Stimulated activated naive CD4-positive, alpha-beta T cell (primary cell): ENCODE measurements at regions not wholly inside any gene's neighbourhood (a gene's known extent, or its start where the extent isn't known, plus 50 kb on each side); places are given as distances from the start of the nearest gene placed in this dataset.
"Not testable (repeated sequence)": the region's sequence is repeated elsewhere in the genome, so short reads cannot be mapped to it uniquely, and the experiment has no call there.

ENCODE experiments used
- DNase-seq, 6 experiments: peaks; one replicate each; lab custom pipeline; 2025; lab: John Stamatoyannopoulos, UW

- no peak for DNase-seq
Measured at GRCh38 chr6:155854787-155855186, 399.1 kb upstream of the NOX3 start.

DNA sequence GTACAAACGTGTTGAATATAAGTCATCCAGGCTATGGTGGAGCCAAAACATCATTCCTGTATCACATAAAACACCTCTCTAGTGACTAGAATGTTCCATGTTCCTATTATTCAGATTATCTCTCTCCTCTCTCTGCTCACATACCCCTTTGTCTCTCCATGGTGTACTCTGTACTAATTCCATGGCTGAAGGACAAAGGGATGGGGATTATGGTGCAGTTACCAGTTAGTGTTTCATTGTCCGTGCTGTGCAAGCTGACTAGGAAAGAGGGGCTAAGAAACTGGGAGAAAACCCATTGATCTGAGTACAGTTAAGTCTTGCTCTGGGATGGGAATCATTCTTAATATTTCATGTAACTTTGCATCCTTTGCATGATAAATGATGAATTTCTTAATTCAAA lies 397.4 kb upstream of the NOX3 start:
- DNase-seq = no peak

DNA sequence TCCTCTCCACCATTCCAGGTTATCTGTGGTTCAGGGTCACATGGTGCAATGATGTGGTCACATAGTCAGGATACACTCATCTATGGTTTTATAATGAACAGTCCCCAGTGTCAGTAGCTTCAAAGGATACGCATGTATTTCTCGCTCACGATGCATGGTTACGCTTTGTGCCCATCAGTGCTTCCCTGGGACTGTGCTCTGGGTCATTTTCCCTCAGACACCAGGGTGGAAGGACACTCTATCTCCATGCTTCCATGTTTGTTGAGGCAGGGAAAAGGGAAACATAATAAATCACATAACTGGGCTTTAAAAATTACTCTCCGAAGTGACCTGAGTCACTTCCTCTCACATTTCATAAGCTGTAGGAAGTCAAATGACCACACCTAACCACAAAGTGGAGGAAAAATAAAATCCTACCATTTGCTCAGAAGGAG lies 394.8 kb upstream of the NOX3 start:
- DNase-seq = no peak

GRCh38 chr6:155847711-155848110 lies 392.1 kb upstream of the NOX3 start:
- DNase-seq = no peak

DNA sequence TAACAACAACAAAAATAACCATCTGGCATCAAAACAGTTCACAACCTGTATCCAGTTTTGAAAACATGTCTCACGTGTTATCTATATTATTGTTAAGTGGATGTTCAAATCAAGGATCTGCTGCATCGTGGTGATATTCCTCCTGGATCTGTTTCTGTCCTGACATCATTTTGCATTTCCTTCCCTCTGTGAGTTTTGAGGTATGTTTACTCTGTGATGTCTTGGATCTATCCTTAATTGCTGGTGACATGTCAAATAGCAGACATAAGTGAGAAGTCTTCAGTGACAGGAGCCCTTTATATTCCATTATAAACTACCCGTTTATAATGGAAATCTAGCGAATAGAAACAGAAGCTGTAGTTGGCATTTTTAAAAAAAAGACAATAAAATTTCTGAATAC lies 381.8 kb upstream of the NOX3 start:
- DNase-seq = no peak

GRCh38 chr6:155832596-155832995 lies 377.0 kb upstream of the NOX3 start:
- DNase-seq = no peak

DNA sequence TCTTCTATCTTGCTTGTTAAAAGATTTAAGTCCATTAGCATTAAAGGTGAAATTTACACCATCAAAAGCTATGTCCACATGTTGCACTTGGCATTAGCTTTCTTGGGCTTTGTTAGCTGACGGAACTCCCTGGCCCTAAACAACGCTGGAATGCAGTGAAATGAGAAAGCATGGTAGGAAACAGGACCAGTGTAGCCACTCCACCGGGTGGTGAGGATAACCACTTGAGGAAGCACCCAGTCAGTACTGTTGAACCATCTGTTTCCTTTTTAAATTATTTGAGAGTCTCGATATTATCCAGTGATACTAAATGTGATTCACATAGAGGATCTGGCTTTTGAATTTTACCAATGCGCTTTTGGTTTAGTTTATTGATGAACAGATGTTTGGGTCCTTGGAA lies 374.9 kb upstream of the NOX3 start:
- DNase-seq = no peak

- no peak for DNase-seq
Measured at GRCh38 chr6:155829646-155830045, 374.0 kb upstream of the NOX3 start.

GRCh38 chr6:155828989-155829388 lies 373.4 kb upstream of the NOX3 start:
- no peak for DNase-seq

GRCh38 chr6:155818698-155819097 lies 363.1 kb upstream of the NOX3 start:
- DNase-seq = no peak

DNA sequence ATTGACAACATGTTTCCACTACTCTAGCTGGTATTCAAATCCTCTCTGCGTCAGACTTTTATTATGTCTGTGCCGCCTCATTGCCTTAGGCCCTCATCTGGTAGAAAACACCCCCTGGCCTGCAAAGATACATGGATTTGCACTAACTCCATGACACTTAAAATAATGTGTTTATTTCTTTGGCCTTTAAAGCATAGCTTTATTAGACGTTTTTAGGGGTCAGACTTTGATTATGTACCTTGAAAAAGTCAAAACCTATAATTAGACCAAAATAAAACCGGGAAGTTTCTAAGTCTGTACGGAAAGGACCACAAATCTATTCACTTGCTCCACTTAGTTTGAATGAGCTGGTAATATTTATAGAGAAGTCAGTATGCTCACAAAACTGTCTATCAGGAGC lies 357.9 kb upstream of the NOX3 start:
- no peak for DNase-seq

GRCh38 chr6:155807243-155807642 lies 351.6 kb upstream of the NOX3 start:
- no peak for DNase-seq

DNA sequence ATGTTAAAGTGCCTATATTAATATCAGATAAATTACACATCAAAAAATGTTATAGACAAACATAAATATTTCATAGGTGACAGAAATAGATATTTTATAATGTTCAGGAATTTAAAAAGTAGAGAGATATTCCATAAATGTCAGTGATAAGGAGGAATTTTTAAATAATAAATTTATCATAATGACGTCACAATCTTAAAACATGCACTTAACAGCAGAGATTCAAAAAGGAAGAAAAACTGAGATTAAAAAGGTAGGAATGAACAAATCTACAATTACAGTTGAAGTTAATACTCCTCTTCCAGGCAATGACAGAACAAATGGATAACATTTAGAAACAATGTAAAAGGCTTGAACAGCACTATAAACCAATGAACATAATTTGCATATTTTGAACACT lies 345.4 kb upstream of the NOX3 start:
- DNase-seq = no peak

DNA sequence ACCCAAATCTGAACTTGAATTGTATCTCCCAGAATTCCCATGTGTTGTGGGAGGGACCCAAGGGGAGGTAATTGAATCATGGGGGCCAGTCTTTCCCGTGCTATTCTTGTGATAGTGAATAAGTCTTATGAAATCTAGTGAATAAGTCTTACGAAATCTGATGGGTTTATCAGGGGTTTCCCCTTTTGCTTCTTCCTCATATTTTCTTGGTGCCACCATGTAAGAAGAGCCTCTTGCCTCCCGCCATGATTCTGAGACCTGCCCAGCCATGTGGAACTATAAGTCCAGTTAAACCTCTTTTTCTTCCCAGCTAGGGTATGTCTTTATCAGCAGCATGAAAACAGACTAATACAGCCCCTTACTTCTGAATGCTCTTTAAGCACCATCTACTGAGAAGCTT lies 343.2 kb upstream of the NOX3 start:
- not testable (repeated sequence) for DNase-seq

DNA sequence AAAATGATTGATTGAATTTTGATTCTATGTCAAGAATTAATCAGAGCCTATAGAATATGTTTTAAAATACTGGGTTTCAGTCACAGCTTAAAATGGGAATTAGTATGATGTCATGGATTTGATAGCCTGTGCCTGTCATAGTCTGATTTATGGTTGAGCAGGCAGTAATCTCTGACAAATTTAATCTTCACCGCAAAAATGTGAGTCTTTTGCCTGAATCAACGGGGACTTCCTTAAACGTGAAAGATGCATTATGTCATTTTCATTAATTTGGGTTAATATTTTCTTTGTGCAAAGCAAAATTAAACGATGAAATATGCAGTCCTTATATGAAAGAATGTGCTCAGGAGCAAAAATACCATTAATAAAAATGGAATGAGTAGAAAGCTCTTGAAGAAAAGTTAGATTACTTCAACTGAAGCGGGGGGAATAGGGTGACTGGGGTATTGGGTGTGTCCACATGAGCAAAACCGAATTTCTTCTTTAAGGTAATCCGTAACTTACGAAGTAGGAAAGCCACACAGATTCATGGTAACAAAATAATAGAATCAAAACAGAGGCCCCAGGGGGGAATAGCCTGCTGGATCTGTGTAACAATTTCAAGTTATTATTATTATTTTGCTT lies 339.6 kb upstream of the NOX3 start:
- no peak for DNase-seq

- no peak for DNase-seq
Measured at GRCh38 chr6:155791891-155792290, 336.3 kb upstream of the NOX3 start.

DNA sequence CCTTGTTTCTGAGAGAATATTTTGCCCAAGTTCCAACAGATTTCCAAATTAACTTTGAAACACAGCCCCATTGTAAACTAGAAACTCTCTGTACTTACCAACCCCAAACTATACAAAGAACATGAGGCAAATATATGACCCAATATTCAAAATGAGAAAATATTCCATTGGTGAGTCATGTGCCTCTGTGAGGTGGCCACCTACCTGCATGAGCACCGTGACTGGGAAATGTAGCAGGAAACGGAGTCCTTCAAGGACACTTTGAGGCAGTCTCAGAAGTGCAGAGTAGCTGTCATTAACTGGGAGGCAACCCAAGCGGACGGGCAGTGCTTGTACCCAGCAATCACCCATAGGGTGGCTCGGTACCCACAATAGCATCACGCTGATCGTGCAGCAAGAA lies 335.5 kb upstream of the NOX3 start:
- DNase-seq = no peak

GRCh38 chr6:155787168-155787567 lies 331.5 kb upstream of the NOX3 start:
- no peak for DNase-seq

- no peak for DNase-seq
Measured at GRCh38 chr6:155786528-155786927, 330.9 kb upstream of the NOX3 start.

DNA sequence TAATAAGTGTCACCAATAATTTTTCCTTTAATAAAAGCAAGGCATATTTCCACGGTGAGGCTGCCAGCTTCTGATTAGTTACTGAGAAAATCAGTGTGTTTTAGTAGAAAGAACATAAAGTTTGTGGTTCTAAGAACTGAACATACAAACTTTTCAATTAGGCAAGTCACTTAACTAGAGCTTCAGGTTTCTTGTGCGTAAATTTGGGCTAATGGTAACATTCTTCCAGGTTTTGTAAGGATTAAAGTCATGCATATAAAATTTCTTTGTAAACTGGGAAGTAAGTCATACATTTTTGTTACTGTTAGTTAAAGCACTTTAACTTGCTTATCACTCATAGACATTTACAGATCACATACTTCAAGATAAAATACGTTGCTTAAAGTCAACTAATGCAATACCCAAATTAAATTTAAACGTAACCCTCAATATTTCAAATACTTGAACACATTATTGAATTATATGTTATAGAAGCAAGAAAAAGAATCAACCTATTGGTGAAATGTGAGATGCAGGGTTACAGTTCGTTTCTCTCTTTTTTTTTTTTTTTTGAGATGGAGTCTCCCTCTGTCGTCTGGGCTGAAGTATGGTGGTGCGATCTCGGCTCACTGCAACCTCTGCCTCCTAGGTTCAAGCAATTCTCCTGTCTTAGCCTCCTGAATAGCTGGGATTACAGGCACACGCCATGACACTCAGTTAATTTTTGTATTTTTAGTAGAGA lies 327.3 kb upstream of the NOX3 start:
- no peak for DNase-seq

DNA sequence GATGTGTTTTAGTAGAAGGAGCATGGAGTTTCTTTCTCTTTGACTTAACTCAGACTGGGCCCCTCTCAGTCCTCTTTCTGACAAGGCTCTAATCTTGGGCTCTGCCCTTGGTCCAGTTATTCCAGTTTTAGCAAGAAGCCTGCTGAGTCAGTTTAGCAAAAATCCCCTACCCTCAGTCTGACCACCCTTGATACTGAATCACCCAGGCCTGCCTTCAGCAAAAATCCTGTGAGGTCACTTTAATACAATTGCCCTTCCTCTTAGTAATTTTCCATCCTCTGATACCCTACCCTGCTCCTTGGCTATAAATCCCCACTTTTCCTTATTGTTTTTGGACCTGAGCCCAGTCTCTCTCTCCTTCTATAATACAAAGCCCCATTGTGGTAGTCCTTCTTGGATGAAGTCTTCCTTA lies 326.7 kb upstream of the NOX3 start:
- no peak for DNase-seq

DNA sequence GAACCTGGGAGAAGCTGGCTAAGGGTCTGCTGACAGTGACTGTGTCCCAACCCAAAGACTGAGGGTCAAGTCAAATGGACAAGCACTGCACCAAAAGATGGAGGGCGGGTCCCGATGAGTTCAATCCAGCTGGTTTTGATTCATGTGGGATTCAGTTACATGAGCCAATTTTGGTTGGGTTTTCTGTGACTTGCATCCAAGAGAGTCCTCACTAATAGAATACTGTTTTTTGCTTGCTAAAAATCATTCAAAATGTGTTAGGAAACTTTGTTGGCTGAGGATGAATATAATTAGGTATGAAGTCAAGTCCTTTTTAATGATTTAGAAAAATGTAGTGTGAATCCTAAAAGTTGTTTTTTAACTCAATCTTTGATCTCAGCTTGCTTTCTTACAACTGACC lies 323.8 kb upstream of the NOX3 start:
- no peak for DNase-seq

DNA sequence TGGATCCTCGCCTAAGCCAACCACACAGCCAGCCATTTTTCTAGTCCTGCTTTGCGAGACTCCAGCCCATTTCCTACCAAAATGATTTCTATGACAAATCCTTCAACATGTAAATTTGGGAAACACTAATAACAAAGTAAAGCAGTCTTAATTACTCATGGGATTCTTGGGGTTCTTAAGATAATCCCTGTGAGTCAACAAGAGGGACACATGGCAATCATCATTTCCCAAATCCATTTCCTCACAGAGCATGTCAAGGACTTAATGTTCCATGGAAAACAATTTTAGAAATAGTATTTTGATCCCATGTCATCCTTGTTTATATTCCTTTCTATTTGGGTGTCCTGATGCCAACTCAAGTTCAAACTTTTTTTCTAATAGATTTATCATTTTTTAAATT lies 322.7 kb upstream of the NOX3 start:
- no peak for DNase-seq

- no peak for DNase-seq
Measured at GRCh38 chr6:155771822-155772221, 316.2 kb upstream of the NOX3 start.
